ENCODE measurements at regions not wholly inside any gene's neighbourhood (a gene's known extent, or its start where the extent isn't known, plus 50 kb on each side); places are given as distances from the start of the nearest gene placed in this dataset.

GRCh38 chr1:199173356-199173755, 534.5 kb downstream of the PTPRC start:
- TF ChIP-seq CTCF (IDR thresholded peaks at IDR 0.05; ENCODE audit: low read depth, low read length) = no peak
- H3K4me3 ChIP-seq (ENCODE audit: low read depth, low read length) = no peak overlapping the region
- peak; percentile 23 for DNase-seq (ENCODE audit: low read depth, low spot score)
- in situ Hi-C loops (cut with HindIII; ENCODE audit: low sequenced_read_pairs) = no loop called here

GRCh38 chr1:199174336-199174735, 535.5 kb downstream of the PTPRC start:
- H3K4me3 ChIP-seq (ENCODE audit: low read depth, low read length) = no peak overlapping the region
- TF ChIP-seq CTCF (IDR thresholded peaks at IDR 0.05; ENCODE audit: low read depth, low read length) = no peak
- in situ Hi-C loops (cut with HindIII; ENCODE audit: low sequenced_read_pairs) = no loop called here
- DNase-seq (ENCODE audit: low read depth, low spot score) = no peak

- in situ Hi-C loops (cut with HindIII; ENCODE audit: low sequenced_read_pairs) = no loop called here
- no peak for DNase-seq (ENCODE audit: low read depth, low spot score)
- H3K4me3 ChIP-seq (ENCODE audit: low read depth, low read length) = no peak overlapping the region
- no peak for TF ChIP-seq CTCF (IDR thresholded peaks at IDR 0.05; ENCODE audit: low read depth, low read length)
These were observed 537.9 kb downstream of the PTPRC start for GRCh38 chr1:199176713-199177112.

DNA sequence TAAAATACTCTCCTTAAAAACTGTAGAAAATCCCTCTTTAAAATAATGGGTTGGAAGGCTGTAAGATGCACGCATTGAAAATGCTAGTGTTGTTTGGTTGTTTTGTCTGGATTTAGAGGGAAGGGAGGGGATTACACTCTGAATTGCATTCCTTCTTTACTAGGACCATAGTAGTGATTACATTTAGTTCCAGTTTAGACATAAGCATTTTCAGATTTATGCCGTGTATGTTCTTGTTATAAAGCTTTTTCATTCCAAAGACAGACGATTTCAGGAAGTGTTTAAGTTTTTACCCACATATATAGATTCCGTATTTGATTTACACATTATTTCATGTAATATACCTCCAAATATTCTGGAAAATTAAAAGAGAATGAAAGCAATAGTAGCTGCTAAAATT, 538.4 kb downstream of the PTPRC start:
- DNase-seq (ENCODE audit: low read depth, low spot score) = no peak
- H3K4me3 ChIP-seq (ENCODE audit: low read depth, low read length) = no peak overlapping the region
- TF ChIP-seq CTCF (IDR thresholded peaks at IDR 0.05; ENCODE audit: low read depth, low read length) = no peak
- in situ Hi-C loops (cut with HindIII; ENCODE audit: low sequenced_read_pairs) = no loop called here

DNA sequence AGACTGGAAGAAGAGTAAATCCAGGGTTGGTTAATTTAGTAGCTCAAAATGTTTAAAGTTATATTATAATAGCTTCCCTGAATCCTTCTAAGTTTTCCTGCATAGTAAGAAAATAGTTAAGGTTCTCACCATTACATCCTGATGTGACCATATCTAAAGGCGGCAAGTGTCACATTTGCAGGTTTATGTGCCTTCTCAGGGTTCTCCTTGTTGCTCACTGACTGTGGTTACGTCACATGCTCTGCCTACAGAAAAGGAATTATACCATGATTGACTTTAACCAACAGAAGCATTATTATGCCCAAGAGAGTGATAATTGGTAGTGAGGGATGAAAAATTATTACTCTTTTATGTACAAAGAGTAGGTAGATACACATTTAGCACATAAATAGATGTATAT, 539.8 kb downstream of the PTPRC start:
- in situ Hi-C loops (cut with HindIII; ENCODE audit: low sequenced_read_pairs) = no loop called here
- no peak for DNase-seq (ENCODE audit: low read depth, low spot score)
- TF ChIP-seq CTCF (IDR thresholded peaks at IDR 0.05; ENCODE audit: low read depth, low read length) = no peak
- H3K4me3 ChIP-seq (ENCODE audit: low read depth, low read length) = no peak overlapping the region

DNA sequence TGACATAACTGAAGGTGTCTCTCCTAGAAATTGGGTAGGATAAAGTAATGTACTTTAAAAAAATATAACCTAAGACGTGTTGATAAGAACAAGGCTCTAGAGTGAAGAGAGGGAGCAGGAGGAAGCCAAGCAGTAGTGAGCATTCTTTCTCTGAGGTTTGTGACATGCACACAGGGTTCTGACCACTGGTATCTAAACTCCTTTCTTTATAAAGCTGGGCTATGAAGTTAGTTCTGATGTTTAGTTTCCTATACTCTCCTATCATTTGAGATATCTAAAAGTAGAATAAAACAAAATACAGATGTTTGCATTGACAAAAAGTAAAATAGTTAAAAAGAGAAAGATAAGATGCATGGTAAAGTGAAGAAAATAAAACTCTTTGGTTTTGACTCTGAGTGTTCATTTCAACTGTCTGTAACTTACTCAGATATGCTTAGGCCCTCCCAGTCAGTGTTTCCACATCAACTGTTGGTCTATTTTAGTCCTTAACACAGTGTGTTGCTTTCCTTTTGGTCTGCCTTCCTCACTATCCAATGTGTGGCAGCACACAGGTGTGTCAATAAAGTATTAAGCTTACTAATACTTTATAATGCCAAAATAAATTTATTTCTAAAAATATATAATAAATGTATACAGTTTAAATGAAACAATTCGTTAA, 543.5 kb downstream of the PTPRC start:
- in situ Hi-C loops (cut with HindIII; ENCODE audit: low sequenced_read_pairs) = no loop called here
- no peak for TF ChIP-seq CTCF (IDR thresholded peaks at IDR 0.05; ENCODE audit: low read depth, low read length)
- no peak overlapping the region for H3K4me3 ChIP-seq (ENCODE audit: low read depth, low read length)
- peak; percentile 12 for DNase-seq (ENCODE audit: low read depth, low spot score)
